ENCODE measurements at regions not wholly inside any gene's neighbourhood (a gene's known extent, or its start where the extent isn't known, plus 50 kb on each side); places are given as distances from the start of the nearest gene placed in this dataset.
"Not testable (repeated sequence)": the region's sequence is repeated elsewhere in the genome, so short reads cannot be mapped to it uniquely, and the experiment has no call there.

- 67 to 78% methylated on average over 3 of the region's 3 CpGs for WGBS, 2 donors
- Histone ChIP-seq H3K27ac (no peak overlapping the region), H3K36me3 (no peaks in the 10 kb centered on the region), H3K27me3 (no peaks in the 10 kb centered on the region), H3K9me3 (no peaks in the 10 kb centered on the region), H3K4me1 (no peaks in the 10 kb centered on the region), H3K4me3 (replicated peaks in 1 of 3) (no peak overlapping the region)
- intact Hi-C loops (cut with DNase I): no loop called here
- TF ChIP-seq POLR2A (IDR thresholded peaks at IDR 0.05): no peak
- TF ChIP-seq, protein P1, sequence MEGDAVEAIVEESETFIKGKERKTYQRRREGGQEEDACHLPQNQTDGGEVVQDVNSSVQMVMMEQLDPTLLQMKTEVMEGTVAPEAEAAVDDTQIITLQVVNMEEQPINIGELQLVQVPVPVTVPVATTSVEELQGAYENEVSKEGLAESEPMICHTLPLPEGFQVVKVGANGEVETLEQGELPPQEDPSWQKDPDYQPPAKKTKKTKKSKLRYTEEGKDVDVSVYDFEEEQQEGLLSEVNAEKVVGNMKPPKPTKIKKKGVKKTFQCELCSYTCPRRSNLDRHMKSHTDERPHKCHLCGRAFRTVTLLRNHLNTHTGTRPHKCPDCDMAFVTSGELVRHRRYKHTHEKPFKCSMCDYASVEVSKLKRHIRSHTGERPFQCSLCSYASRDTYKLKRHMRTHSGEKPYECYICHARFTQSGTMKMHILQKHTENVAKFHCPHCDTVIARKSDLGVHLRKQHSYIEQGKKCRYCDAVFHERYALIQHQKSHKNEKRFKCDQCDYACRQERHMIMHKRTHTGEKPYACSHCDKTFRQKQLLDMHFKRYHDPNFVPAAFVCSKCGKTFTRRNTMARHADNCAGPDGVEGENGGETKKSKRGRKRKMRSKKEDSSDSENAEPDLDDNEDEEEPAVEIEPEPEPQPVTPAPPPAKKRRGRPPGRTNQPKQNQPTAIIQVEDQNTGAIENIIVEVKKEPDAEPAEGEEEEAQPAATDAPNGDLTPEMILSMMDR (IDR thresholded peaks at IDR 0.05): no peak
- DNase-seq: no peak
These were observed 75.0 kb upstream of the GTF3A start for GRCh38 chr13:27349458-27349857.

DNA sequence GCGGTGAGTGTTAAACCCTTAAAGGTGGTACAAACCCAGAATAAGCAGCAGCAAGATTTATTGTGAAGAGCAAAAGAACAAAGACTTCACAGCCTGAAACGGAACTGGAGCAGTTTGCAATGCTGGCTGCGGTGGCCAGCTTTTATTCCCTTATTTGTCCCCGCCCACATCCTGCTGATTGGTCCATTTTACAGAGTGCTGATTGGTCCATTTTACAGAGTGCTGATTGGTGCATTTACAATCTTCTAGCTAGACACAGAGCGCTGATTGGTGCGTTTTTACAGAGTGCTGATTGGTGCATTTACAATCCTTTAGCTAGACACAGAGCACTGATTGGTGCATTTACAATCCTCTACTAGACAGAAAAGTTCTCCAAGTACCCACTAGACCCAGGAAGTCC lies 73.6 kb upstream of the GTF3A start:
- 93 to 97% methylated on average over 6 of the region's 6 CpGs for WGBS, 2 donors
- H3K4me1 ChIP-seq; DNase-seq; H3K27me3 ChIP-seq; intact Hi-C loops (cut with DNase I); H3K9me3 ChIP-seq; H3K36me3 ChIP-seq; H3K4me3 ChIP-seq (replicated peaks in 1 of 3); H3K27ac ChIP-seq: not testable (repeated sequence)

DNA sequence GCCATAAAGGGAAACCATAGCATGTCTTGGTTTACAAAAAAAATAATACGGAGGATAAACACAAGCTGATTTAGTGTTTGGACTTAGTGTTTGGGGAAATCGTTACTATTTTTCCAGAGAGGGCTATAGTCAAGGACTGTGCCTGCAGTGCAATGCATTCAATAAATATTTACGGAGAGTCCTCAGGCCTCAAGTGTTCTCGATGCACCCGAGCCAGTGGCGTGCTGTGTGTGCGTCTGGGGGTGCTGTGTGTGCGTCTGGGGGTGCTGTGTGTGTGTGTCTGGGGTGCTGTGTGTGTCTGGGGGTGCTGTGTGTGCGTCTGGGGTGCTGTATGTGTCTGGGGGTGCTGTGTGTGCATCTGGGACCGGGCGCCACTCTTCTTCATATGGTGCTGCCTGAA lies 71.7 kb upstream of the GTF3A start:
- no peaks in the 10 kb centered on the region for H3K36me3 ChIP-seq
- intact Hi-C loops (cut with DNase I): no loop called here
- no peak for DNase-seq
- H3K27ac ChIP-seq: no peak overlapping the region
- H3K9me3 ChIP-seq: no peaks in the 10 kb centered on the region
- H3K4me1 ChIP-seq: no peaks in the 10 kb centered on the region
- H3K4me3 ChIP-seq (replicated peaks in 1 of 3): no peak overlapping the region
- no peak for TF ChIP-seq POLR2A (IDR thresholded peaks at IDR 0.05)
- TF ChIP-seq, protein P1 (IDR thresholded peaks at IDR 0.05): no peak
- H3K27me3 ChIP-seq: no peaks in the 10 kb centered on the region
- WGBS, 2 donors: 58 to 63% methylated on average over 8 to 11 of the region's 11 CpGs

DNA sequence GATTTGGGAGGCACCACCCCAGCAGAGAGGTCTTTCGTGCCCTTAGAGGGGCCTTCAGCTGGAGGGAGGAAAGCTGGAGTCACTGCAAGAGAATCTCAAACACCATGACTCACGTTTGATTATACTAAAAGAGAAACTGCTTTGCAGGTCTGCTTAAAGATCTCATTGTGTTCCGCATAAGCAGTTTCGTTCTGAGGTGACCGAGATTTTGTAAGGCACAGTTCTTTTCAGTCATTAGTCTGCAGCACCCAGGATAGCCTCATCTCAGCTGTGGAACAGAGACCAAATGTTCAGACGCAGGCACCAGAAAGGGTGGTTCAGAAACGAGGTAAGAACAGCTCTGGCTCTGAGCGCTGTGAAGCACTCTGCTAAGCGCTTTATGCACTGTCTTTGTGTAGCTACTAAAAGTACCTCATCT lies 71.2 kb upstream of the GTF3A start:
- intact Hi-C loops (cut with DNase I): no loop called here
- no peak overlapping the region for H3K4me3 ChIP-seq (replicated peaks in 1 of 3)
- TF ChIP-seq, protein P1 (IDR thresholded peaks at IDR 0.05): no peak
- 51 to 58% methylated on average over 9 of the region's 9 CpGs for WGBS, 2 donors
- DNase-seq: no peak
- no peaks in the 10 kb centered on the region for H3K9me3 ChIP-seq
- no peak overlapping the region for H3K27ac ChIP-seq
- no peaks in the 10 kb centered on the region for H3K36me3 ChIP-seq
- no peaks in the 10 kb centered on the region for H3K4me1 ChIP-seq
- H3K27me3 ChIP-seq: no peaks in the 10 kb centered on the region

DNA sequence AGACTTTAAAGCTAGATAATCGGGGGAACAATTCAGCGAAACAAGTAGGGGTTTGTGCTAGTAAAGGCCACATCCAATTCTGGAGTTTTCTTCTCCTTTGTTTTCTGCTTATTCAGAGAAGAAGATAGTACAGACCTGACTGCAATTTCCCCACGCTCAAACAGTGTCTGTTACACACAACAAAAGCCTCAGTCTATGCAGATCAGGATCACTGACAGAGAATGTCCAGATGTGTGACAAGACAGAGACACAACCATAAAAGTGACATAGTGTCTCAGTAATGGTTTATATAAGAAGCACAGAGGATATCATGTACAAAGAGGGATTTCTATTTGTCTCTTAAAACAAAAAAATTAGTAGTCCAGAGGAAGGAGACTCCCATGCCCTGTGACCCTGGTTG lies 70.7 kb upstream of the GTF3A start:
- no peaks in the 10 kb centered on the region for H3K36me3 ChIP-seq
- H3K4me3 ChIP-seq (replicated peaks in 1 of 3): no peak overlapping the region
- TF ChIP-seq POLR2A (IDR thresholded peaks at IDR 0.05): no peak
- TF ChIP-seq, protein P1 (IDR thresholded peaks at IDR 0.05): no peak
- no peaks in the 10 kb centered on the region for H3K4me1 ChIP-seq
- H3K27ac ChIP-seq: no peak overlapping the region
- WGBS, 2 donors: 87% methylated on average over 3 of the region's 3 CpGs
- DNase-seq: no peak
- no peaks in the 10 kb centered on the region for H3K27me3 ChIP-seq
- no peaks in the 10 kb centered on the region for H3K9me3 ChIP-seq
- intact Hi-C loops (cut with DNase I): no loop called here

DNA sequence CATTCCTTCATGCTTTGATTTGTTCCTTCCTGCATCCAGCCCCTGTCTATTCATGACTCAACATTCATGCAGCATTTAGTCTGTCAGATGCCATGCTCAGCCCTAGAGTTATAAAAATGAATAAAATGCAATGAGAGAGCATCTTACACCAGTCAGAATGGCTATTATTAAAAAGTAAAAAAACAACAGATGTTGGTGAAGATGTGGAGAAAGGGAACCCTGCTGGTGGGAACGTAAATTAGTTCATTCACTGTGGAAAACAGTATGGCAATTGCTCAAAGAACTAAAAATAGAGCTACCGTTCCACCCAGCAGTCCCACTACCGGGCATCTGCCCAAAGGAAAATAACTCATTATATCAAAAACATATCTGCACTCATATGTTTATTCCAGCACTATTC lies 70.0 kb upstream of the GTF3A start:
- no peaks in the 10 kb centered on the region for H3K4me1 ChIP-seq
- no peak for DNase-seq
- H3K36me3 ChIP-seq: no peaks in the 10 kb centered on the region
- no peaks in the 10 kb centered on the region for H3K9me3 ChIP-seq
- intact Hi-C loops (cut with DNase I): no loop called here
- 64% methylated on average over 3 of the region's 3 CpGs for WGBS, 2 donors
- no peak overlapping the region for H3K27ac ChIP-seq
- H3K27me3 ChIP-seq: no peaks in the 10 kb centered on the region
- no peak for TF ChIP-seq POLR2A (IDR thresholded peaks at IDR 0.05)
- TF ChIP-seq, protein P1 (IDR thresholded peaks at IDR 0.05): no peak
- H3K4me3 ChIP-seq (replicated peaks in 1 of 3): no peak overlapping the region

Measured in thyroid gland (tissue), 4 donors.